SK-MEL-5 (cell line): ENCODE measurements at regions not wholly inside any gene's neighbourhood (a gene's known extent, or its start where the extent isn't known, plus 50 kb on each side); places are given as distances from the start of the nearest gene placed in this dataset.

ENCODE experiments used
- DNase-seq: peaks from one replicate; pipeline ENCODE4 v3.0.0-alpha.2; 2016; ENCODE audit warnings: low read depth, low spot score
- in situ Hi-C: cut with HindIII; loops from 2 replicates; pipeline ENCODE4 v1.10.0; 2016; ENCODE audit warnings: low sequenced_read_pairs, high pct_unique_total_duplicates, low pct_unique_long_range_greater_than_20kb

GRCh38 chr18:24868760-24869237 is 408.4 kb downstream of the HRH4 start:
- in situ Hi-C loops = no loop called here
- DNase-seq = no peak

GRCh38 chr18:24869285-24869684 is 408.8 kb downstream of the HRH4 start:
- in situ Hi-C loops = no loop called here
- DNase-seq = no peak

- in situ Hi-C loops = no loop called here
- DNase-seq = no peak
Observed at GRCh38 chr18:24875286-24875685, 414.8 kb downstream of the HRH4 start.

DNA sequence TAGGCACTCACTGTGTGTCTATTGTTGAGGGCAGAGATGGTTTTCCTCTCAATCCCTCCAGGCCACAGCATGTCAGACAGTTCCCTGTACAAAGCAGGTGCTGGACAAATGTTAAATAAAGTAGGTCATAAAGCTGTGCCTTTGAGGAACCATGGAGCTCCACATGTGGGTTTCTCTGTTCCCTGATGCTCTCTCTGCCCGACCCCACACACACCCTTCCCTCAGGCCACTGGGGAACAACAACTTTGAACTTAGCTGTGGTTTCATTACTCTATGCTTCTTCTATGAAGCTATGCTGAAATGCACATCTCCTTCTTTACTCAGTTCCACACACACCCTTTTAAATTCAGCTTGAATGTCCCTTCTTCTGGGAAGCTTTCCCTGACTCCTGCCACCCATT is 415.3 kb downstream of the HRH4 start:
- in situ Hi-C loops = no loop called here
- no peak for DNase-seq

DNA sequence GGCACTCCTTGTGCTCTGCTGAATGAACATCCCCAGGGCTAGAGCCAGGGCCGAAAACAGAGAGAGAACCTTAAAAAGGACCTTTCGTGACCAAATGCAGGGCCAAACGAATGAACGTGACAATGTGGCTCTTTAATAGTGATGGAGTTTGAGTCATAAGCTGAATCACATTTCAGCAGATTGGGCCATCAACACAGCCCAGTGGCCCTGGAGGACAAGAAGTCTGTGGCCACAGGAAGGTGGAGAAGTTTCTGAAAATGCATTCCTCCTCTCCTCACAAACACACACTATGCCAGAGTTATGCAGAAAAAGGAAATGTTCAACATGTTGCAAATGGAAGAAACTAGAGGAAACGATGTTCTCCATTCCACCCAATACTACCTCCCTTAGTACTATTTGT is 415.8 kb downstream of the HRH4 start:
- in situ Hi-C loops = no loop called here
- no peak for DNase-seq

DNA sequence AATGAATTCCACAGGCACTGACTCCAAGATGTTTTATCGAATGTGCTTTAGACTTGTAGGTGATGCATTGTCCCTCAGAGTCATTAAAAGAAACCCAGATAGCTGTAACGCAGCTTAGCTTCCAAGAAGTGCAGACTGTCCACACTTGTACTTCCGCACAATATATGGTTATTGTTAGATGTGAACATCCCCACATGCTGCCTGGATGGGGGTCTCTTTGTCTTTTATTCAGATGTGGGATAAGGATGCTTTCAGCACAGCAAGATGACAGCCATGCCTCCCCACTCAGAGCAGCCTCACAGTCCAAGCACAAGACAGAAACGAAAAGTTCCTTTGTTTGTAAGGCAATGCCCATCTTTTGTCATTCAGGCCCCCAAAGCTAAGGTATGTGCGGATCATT is 416.6 kb downstream of the HRH4 start:
- in situ Hi-C loops = no loop called here
- no peak for DNase-seq

GRCh38 chr18:24877546-24877945 is 417.1 kb downstream of the HRH4 start:
- in situ Hi-C loops = no loop called here
- no peak for DNase-seq

DNA sequence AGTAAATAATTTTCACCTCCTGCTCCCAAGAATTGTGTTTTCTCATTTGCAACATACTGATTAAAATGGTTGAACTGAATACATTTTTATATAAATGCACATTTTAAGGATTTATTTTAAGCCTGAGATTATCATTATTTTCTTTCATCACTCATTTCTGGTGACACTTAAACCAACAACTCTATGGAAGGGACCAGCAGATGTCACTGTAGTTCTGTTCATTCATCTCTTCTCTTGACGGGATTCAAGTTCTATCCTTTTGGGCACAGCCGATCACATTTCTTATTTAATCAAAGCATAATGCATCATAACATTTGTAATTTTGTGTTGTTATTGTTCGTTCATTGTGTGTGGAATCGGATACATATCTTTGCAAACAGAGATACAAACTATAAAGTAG is 417.9 kb downstream of the HRH4 start:
- in situ Hi-C loops = no loop called here
- peak; percentile 54 for DNase-seq

DNA sequence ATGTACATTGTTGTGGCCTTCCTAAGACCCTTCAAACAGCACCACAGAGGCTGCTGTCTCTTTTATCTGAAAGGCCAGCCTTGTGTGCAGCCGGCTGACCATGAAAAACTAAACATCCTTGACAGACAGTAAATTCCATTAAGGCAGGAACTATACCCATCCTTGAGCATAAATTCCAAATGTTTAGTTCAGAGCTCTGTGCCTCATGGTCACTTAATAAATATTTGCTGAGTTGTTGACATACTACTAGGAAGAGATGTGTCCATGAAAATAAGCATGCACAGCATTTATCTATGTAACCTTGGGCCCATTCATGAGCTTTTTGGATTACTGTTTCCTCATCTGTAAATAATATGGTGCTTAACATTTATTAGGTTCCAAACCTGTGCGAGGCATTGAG is 424.8 kb downstream of the HRH4 start:
- DNase-seq = no peak
- in situ Hi-C loops = no loop called here

- in situ Hi-C loops = no loop called here
- DNase-seq = no peak
Observed at GRCh38 chr18:24894880-24895279, 434.4 kb downstream of the HRH4 start.

GRCh38 chr18:24897461-24897860 is 437.0 kb downstream of the HRH4 start:
- in situ Hi-C loops = no loop called here
- no peak for DNase-seq

DNA sequence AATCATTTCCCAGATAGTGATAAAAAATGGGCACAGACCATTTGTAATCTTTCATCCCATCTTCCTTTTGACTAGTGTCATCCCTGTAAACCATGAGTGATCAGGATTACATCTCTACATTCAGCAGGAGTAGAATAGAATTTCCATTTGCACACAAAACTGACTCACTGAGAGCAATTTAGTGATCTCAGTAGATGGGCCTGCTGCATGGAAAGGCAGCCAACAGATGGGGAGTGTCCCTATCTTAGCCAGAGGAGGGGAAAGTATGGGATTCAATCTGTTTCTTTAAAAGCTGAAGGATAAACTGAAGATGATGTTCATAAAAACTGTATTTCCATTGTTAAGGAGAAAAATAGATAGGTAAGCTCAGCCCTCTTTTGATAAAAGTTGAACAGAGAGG is 441.7 kb downstream of the ZNF521 start:
- in situ Hi-C loops = no loop called here
- no peak for DNase-seq

DNA sequence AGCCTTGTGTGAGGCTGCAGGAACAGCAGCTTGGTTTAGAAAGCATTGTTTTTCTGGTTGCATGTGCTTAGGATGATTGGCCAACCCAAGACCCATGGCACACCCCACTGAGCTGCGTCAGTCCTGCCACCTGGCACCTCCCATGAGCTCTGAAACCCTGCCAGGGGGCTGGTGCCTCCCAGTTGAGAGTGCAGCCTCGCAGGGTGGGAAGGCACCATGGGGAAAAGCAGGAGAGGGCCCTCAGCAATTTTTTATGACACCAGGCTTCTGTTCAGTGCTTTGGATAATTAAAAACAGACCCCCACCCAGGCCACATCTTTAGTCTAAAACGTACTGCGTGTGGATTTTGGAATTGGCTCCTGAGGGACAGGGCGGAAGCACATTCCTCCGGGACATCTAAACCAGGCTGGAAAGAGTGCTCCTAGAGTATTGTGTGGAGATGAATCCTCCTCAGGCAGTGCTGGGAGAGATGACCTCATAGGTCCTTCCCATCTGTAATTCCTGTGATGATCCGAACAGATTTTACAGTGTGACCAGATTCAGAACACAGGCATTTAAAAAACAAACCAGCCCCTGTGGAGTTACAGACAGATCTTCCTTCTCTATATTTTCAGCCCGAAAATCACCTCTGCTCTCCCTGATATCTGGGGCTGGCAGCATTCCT is 438.3 kb downstream of the ZNF521 start:
- DNase-seq = no peak

DNA sequence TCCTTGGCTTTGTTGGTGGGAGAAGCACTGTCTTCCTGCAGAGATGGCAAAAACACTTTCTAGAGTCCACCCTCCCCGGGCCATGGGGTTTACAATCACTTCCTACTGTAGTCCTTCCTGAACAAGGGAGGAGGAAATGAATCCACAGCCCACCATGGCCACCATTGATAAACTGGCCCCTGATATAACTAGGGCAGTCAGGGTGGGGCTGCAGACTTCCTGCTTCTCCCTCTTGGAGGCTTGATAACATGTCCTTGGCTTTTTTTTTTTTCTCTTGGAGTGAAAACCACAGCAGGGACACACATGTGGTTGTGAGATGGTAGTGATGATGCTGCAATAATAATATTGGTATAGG is 437.8 kb downstream of the ZNF521 start:
- no peak for DNase-seq
- in situ Hi-C loops = no loop called here

More for the DNA sequence above, 438.3 kb downstream of the ZNF521 start:
- in situ Hi-C loops = no loop called here

- DNase-seq = no peak
- in situ Hi-C loops = no loop called here
Observed at GRCh38 chr18:24914685-24915084, 437.3 kb downstream of the ZNF521 start.

- no peak for DNase-seq
- in situ Hi-C loops = no loop called here
Observed at GRCh38 chr18:24915547-24915946, 436.4 kb downstream of the ZNF521 start.

DNA sequence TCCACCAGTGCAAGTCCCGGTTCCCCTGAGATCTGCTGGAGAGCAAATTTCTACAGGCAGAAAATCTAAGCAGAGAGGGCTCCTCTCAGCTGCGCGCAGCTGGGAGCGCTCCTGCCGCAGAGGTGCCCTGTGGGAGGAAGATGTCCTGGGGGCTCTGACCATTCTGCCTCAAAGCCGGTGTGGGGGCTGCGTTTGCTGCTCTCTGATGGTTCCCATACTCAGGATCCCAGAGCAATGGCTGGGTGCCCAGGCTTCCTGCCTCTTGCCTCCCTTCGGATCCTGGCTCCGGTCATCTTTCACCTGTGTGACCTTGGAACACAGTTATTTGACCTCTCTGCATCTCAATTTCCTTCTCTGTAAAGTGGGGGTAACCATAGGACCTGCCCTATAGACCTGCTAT is 434.2 kb downstream of the ZNF521 start:
- in situ Hi-C loops = no loop called here
- DNase-seq = no peak

GRCh38 chr18:24918257-24918656 is 433.7 kb downstream of the ZNF521 start:
- in situ Hi-C loops = no loop called here
- no peak for DNase-seq

GRCh38 chr18:24919181-24919797 is 432.7 kb downstream of the ZNF521 start:
- in situ Hi-C loops = no loop called here
- DNase-seq = no peak

DNA sequence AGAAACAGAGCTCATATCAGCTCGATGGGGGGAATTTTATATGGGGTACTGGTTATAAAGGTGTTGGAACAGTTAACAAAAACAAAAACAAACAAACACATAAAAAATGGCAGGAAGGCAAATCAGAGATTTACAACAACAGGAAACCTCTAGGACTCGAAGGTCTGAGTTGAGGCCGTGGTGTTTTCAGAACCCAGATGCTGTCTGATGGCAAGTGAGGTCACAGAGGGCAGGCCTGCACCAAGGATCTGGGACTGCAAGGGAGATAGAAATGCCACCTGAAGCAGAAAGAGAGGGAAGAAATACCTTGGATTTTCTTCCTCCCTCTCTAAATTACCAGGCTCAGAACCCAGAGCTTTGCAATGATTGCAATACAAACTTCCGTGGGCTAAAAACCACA is 429.5 kb downstream of the ZNF521 start:
- no peak for DNase-seq
- in situ Hi-C loops = no loop called here
